Keratinocyte (primary cell): ENCODE measurements at regions not wholly inside any gene's neighbourhood (a gene's known extent, or its start where the extent isn't known, plus 50 kb on each side); places are given as distances from the start of the nearest gene placed in this dataset.

Experiments
- EZH2 ChIP-seq: IDR thresholded peaks from one replicate; pipeline ENCODE4 v1.6.1; 2012; ENCODE audit warnings: inconsistent platforms, mild to moderate bottlenecking, low read length, moderate library complexity
- TF ChIP-seq, protein P1 (sequence below), 3 experiments: IDR thresholded peaks in 1 of 3; conservative IDR thresholded peaks in 1 of 3; optimal IDR thresholded peaks in 1 of 3; 2 replicates in 2 of 3; 3 replicates in 1 of 3; pipeline versions ENCODE3 to v1.5.1; 2011; ENCODE audit warnings: low read length in 3 of 3, mild to moderate bottlenecking in 3 of 3, moderate library complexity in 2 of 3, control low read depth in 1 of 3, inconsistent platforms in 1 of 3; ENCODE audit not compliant: insufficient read depth in 2 of 3; ENCODE audit errors: extremely low read depth in 1 of 3

DNA sequence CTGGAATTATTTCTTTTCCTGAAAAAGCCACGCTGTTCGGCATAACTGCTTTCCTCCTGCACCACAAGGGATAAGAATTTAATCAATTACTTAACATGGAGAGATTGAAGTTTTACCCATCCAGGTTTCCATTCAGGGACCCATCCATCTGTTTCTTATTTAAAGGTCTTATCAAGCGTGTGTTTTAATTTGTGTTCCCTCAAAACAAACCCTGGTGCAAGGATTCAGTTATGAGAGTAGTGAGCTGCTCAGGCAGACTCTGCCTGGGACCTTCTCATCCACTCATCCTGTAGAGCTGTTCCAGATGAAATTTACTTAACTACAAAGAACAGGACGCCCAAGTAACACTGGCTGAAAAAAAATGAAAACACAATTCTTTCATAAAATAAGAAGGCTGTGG lies 97.8 kb downstream of the BANF2 start:
- TF ChIP-seq, protein P1, sequence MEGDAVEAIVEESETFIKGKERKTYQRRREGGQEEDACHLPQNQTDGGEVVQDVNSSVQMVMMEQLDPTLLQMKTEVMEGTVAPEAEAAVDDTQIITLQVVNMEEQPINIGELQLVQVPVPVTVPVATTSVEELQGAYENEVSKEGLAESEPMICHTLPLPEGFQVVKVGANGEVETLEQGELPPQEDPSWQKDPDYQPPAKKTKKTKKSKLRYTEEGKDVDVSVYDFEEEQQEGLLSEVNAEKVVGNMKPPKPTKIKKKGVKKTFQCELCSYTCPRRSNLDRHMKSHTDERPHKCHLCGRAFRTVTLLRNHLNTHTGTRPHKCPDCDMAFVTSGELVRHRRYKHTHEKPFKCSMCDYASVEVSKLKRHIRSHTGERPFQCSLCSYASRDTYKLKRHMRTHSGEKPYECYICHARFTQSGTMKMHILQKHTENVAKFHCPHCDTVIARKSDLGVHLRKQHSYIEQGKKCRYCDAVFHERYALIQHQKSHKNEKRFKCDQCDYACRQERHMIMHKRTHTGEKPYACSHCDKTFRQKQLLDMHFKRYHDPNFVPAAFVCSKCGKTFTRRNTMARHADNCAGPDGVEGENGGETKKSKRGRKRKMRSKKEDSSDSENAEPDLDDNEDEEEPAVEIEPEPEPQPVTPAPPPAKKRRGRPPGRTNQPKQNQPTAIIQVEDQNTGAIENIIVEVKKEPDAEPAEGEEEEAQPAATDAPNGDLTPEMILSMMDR (optimal IDR thresholded peaks at IDR 0.05 in 1 of 3, IDR thresholded peaks at IDR 0.05 in 1 of 3, conservative IDR thresholded peaks at IDR 0.05 in 1 of 3; ENCODE audit: extremely low read depth in 1 of 3, insufficient read depth in 2 of 3, low read length in 3 of 3): no peak
- no peak for TF ChIP-seq EZH2
